BLaER1 (cell line): ENCODE measurements at regions not wholly inside any gene's neighbourhood (a gene's known extent, or its start where the extent isn't known, plus 50 kb on each side); places are given as distances from the start of the nearest gene placed in this dataset.

ENCODE experiments used
- H3K27ac ChIP-seq: shearing (Covaris generic); formaldehyde crosslinking; 2 replicates; pipeline ENCODE4 v1.8.1; 2022
- H3K27me3 ChIP-seq: shearing (Covaris generic); formaldehyde crosslinking; 2 replicates; pipeline ENCODE4 v1.8.1; 2022
- H3K36me3 ChIP-seq: shearing (Covaris generic); formaldehyde crosslinking; 2 replicates; pipeline ENCODE4 v1.8.1; 2022
- H3K4me1 ChIP-seq: shearing (Covaris generic); formaldehyde crosslinking; 2 replicates; pipeline ENCODE4 v1.8.1; 2022
- H3K4me2 ChIP-seq: shearing (Covaris generic); formaldehyde crosslinking; 2 replicates; pipeline ENCODE4 v1.8.1; 2022
- H3K4me3 ChIP-seq: shearing (Covaris generic); formaldehyde crosslinking; 2 replicates; pipeline ENCODE4 v1.8.1; 2022
- H3K9ac ChIP-seq: shearing (Covaris generic); formaldehyde crosslinking; 2 replicates; pipeline ENCODE4 v1.8.1; 2022
- H3K9me3 ChIP-seq: shearing (Covaris generic); formaldehyde crosslinking; 2 replicates; pipeline ENCODE4 v1.8.1; 2022
- H4K20me1 ChIP-seq: shearing (Covaris generic); formaldehyde crosslinking; 2 replicates; pipeline ENCODE4 v1.8.1; 2022
- Cebpa-rat ChIP-seq: shearing (Covaris generic); IDR thresholded peaks from 2 replicates; pipeline ENCODE4 v1.8.1; 2022

- Histone ChIP-seq H3K4me2 (peak overlapping the region; percentile 71), H3K27me3 (no peaks in the 10 kb centered on the region), H4K20me1 (no peaks in the 10 kb centered on the region), H3K4me3 (no peak overlapping the region), H3K9me3 (no peaks in the 10 kb centered on the region), H3K27ac (no peak overlapping the region), H3K36me3 (no peaks in the 10 kb centered on the region), H3K9ac (no peak overlapping the region), H3K4me1 (peaks cover 14% of the 10 kb centered on the region)
- no peak for TF ChIP-seq Cebpa-rat
These were observed 136.5 kb downstream of the TRIM29 start for GRCh38 chr11:120001178-120002090.

- TF ChIP-seq Cebpa-rat = no peak
- H3K4me1 ChIP-seq = peaks cover 14% of the 10 kb centered on the region
- no peak overlapping the region for H3K4me2 ChIP-seq
- no peak overlapping the region for H3K4me3 ChIP-seq
- no peaks in the 10 kb centered on the region for H4K20me1 ChIP-seq
- no peaks in the 10 kb centered on the region for H3K9me3 ChIP-seq
- no peaks in the 10 kb centered on the region for H3K27me3 ChIP-seq
- no peak overlapping the region for H3K9ac ChIP-seq
- H3K36me3 ChIP-seq = no peaks in the 10 kb centered on the region
- H3K27ac ChIP-seq = no peak overlapping the region
These were observed 138.7 kb downstream of the TRIM29 start for GRCh38 chr11:119999220-119999619.

- H3K9ac ChIP-seq = no peak overlapping the region
- H3K27ac ChIP-seq = no peak overlapping the region
- H4K20me1 ChIP-seq = no peaks in the 10 kb centered on the region
- H3K9me3 ChIP-seq = no peaks in the 10 kb centered on the region
- no peak overlapping the region for H3K4me2 ChIP-seq
- H3K27me3 ChIP-seq = no peaks in the 10 kb centered on the region
- H3K4me1 ChIP-seq = peaks cover 9% of the 10 kb centered on the region
- H3K36me3 ChIP-seq = no peaks in the 10 kb centered on the region
- H3K4me3 ChIP-seq = no peak overlapping the region
- no peak for TF ChIP-seq Cebpa-rat
These were observed 141.4 kb downstream of the TRIM29 start for GRCh38 chr11:119996556-119996955.

- no peaks in the 10 kb centered on the region for H3K27me3 ChIP-seq
- H3K27ac ChIP-seq = no peak overlapping the region
- H4K20me1 ChIP-seq = no peaks in the 10 kb centered on the region
- no peaks in the 10 kb centered on the region for H3K9me3 ChIP-seq
- H3K4me2 ChIP-seq = no peak overlapping the region
- H3K4me3 ChIP-seq = no peak overlapping the region
- peaks cover 6% of the 10 kb centered on the region for H3K4me1 ChIP-seq
- no peaks in the 10 kb centered on the region for H3K36me3 ChIP-seq
- H3K9ac ChIP-seq = no peak overlapping the region
- TF ChIP-seq Cebpa-rat = no peak
These were observed 142.0 kb downstream of the TRIM29 start for GRCh38 chr11:119995730-119996491.

GRCh38 chr11:119993722-119994121 is 144.2 kb downstream of the TRIM29 start:
- Histone ChIP-seq H3K27me3 (no peaks in the 10 kb centered on the region), H3K27ac (no peak overlapping the region), H3K4me3 (no peak overlapping the region), H3K4me2 (no peak overlapping the region), H3K9ac (no peak overlapping the region), H4K20me1 (no peaks in the 10 kb centered on the region), H3K9me3 (no peaks in the 10 kb centered on the region), H3K4me1 (peaks cover 25% of the 10 kb centered on the region), H3K36me3 (no peaks in the 10 kb centered on the region)
- no peak for TF ChIP-seq Cebpa-rat

GRCh38 chr11:119992171-119993051 is 145.5 kb downstream of the TRIM29 start:
- Histone ChIP-seq H3K27ac (no peak overlapping the region; the same call in 1 of the 2 replicates), H3K4me1 (peaks cover 35% of the 10 kb centered on the region), H3K27me3 (no peaks in the 10 kb centered on the region), H3K9ac (no peak overlapping the region), H3K36me3 (no peaks in the 10 kb centered on the region), H3K4me2 (no peak overlapping the region), H3K4me3 (no peak overlapping the region), H4K20me1 (no peaks in the 10 kb centered on the region), H3K9me3 (no peaks in the 10 kb centered on the region)
- no peak for TF ChIP-seq Cebpa-rat

GRCh38 chr11:119991669-119992068 is 146.2 kb downstream of the TRIM29 start:
- Histone ChIP-seq H3K9ac (no peak overlapping the region), H3K27me3 (no peaks in the 10 kb centered on the region), H3K9me3 (no peaks in the 10 kb centered on the region), H3K27ac (peak overlapping the region; percentile 8; the same call in 1 of the 2 replicates), H3K4me1 (peaks cover 35% of the 10 kb centered on the region), H4K20me1 (no peaks in the 10 kb centered on the region), H3K4me3 (no peak overlapping the region), H3K4me2 (no peak overlapping the region), H3K36me3 (no peaks in the 10 kb centered on the region)
- TF ChIP-seq Cebpa-rat = no peak

- H4K20me1 ChIP-seq = no peaks in the 10 kb centered on the region
- H3K4me2 ChIP-seq = peak overlapping the region; percentile 45; the same call in 1 of the 2 replicates
- H3K4me1 ChIP-seq = peaks cover 35% of the 10 kb centered on the region
- H3K4me3 ChIP-seq = no peak overlapping the region
- H3K9me3 ChIP-seq = no peaks in the 10 kb centered on the region
- no peak overlapping the region for H3K27ac ChIP-seq
- no peaks in the 10 kb centered on the region for H3K27me3 ChIP-seq
- no peaks in the 10 kb centered on the region for H3K36me3 ChIP-seq
- H3K9ac ChIP-seq = no peak overlapping the region
- TF ChIP-seq Cebpa-rat = no peak
These were observed 146.9 kb downstream of the TRIM29 start for GRCh38 chr11:119991022-119991404.

- peaks cover 35% of the 10 kb centered on the region for H3K4me1 ChIP-seq
- no peak for TF ChIP-seq Cebpa-rat
- no peak overlapping the region for H3K4me3 ChIP-seq
- H3K27ac ChIP-seq = no peak overlapping the region
- H3K9me3 ChIP-seq = no peaks in the 10 kb centered on the region
- H3K36me3 ChIP-seq = no peaks in the 10 kb centered on the region
- no peaks in the 10 kb centered on the region for H3K27me3 ChIP-seq
- H3K4me2 ChIP-seq = peak overlapping the region; percentile 45
- H4K20me1 ChIP-seq = no peaks in the 10 kb centered on the region
- no peak overlapping the region for H3K9ac ChIP-seq
These were observed 147.4 kb downstream of the TRIM29 start for GRCh38 chr11:119990309-119991021.
